ENCODE measurements at regions not wholly inside any gene's neighbourhood (a gene's known extent, or its start where the extent isn't known, plus 50 kb on each side); places are given as distances from the start of the nearest gene placed in this dataset.
A peak's percentile ranks its signal among the peaks of the same experiment; 100 is the strongest.

- FAIRE-seq (no peak), DNase-seq (ENCODE audit: insufficient read length, low spot score) (no peak)
- TF ChIP-seq POLR2AphosphoS5 (IDR thresholded peaks at IDR 0.05; ENCODE audit: low read depth, low read length): no peak
- no peak for TF ChIP-seq POLR2A (IDR thresholded peaks at IDR 0.05; ENCODE audit: low read depth, low read length)
- TF ChIP-seq POU2F2 (IDR thresholded peaks at IDR 0.05; ENCODE audit: low read depth, low read length): no peak
- TF ChIP-seq SPI1 (IDR thresholded peaks at IDR 0.05; ENCODE audit: low read depth, low read length): no peak
- no peak for TF ChIP-seq PAX5 (IDR thresholded peaks at IDR 0.05; ENCODE audit: insufficient read depth, low read length, severe bottlenecking)
- TF ChIP-seq TAF1 (IDR thresholded peaks at IDR 0.05; ENCODE audit: low read depth, low read length): no peak
Observed at GRCh38 chr3:34207806-34208205, 409.4 kb downstream of the PDCD6IP start.

DNA sequence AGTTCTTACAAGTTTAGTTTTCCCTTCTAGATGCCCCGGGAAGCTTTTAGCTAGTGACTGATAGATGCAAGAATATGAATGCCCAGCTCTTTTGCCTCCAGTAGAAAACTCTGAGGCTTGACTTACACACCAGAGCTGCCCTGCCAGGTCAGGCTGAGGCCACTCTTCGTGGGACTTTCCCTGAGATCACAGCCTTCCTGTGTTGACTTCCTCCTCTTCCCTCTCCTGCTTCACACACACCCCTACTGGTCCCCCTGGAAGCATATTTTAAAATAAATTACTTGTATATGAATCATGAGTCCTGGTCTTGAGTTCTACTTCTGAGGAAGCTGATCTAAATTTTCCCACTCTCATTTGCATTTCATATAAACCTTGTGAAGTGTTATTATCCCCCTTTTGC, 413.7 kb downstream of the PDCD6IP start:
- FAIRE-seq: no peak
- TF ChIP-seq POLR2A (IDR thresholded peaks at IDR 0.05; ENCODE audit: low read depth, low read length) (no peak), POLR2AphosphoS5 (IDR thresholded peaks at IDR 0.05; ENCODE audit: low read depth, low read length) (no peak), POU2F2 (IDR thresholded peaks at IDR 0.05; ENCODE audit: low read depth, low read length) (no peak), SPI1 (IDR thresholded peaks at IDR 0.05; ENCODE audit: low read depth, low read length) (no peak), TAF1 (IDR thresholded peaks at IDR 0.05; ENCODE audit: low read depth, low read length) (no peak), PAX5 (IDR thresholded peaks at IDR 0.05; ENCODE audit: insufficient read depth, low read length, severe bottlenecking) (no peak)
- no peak for DNase-seq (ENCODE audit: insufficient read length, low spot score)

- TF ChIP-seq TAF1 (IDR thresholded peaks at IDR 0.05; ENCODE audit: low read depth, low read length) (no peak), POLR2A (IDR thresholded peaks at IDR 0.05; ENCODE audit: low read depth, low read length) (no peak), PAX5 (IDR thresholded peaks at IDR 0.05; ENCODE audit: insufficient read depth, low read length, severe bottlenecking) (no peak), SPI1 (IDR thresholded peaks at IDR 0.05; ENCODE audit: low read depth, low read length) (no peak), POU2F2 (IDR thresholded peaks at IDR 0.05; ENCODE audit: low read depth, low read length) (no peak), POLR2AphosphoS5 (IDR thresholded peaks at IDR 0.05; ENCODE audit: low read depth, low read length) (no peak)
- DNase-seq (ENCODE audit: insufficient read length, low spot score): no peak
- FAIRE-seq: no peak
Observed at GRCh38 chr3:34212656-34213055, 414.2 kb downstream of the PDCD6IP start.

DNA sequence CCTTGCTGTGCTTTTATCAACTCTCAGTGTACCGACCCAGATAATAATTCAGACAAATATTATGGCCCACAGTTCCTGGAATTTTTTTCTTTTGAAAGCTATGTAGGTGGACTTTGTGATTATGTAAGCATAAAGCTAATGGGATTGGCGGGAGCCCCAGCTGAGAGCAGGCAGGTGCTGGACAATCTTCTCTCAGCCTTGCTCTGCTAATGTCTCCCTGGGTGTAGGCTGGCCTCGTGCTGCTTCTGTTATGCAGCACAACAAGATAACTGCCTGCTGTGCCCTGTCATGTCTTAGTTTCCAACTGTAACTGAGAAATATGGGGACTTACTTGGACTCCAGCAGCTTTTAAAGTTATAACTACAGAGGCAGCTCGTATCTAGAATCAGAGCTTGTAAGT, 415.0 kb downstream of the PDCD6IP start:
- DNase-seq (ENCODE audit: insufficient read length, low spot score) (no peak), FAIRE-seq (no peak)
- no peak for TF ChIP-seq POLR2AphosphoS5 (IDR thresholded peaks at IDR 0.05; ENCODE audit: low read depth, low read length)
- TF ChIP-seq POU2F2 (IDR thresholded peaks at IDR 0.05; ENCODE audit: low read depth, low read length): no peak
- no peak for TF ChIP-seq POLR2A (IDR thresholded peaks at IDR 0.05; ENCODE audit: low read depth, low read length)
- no peak for TF ChIP-seq PAX5 (IDR thresholded peaks at IDR 0.05; ENCODE audit: insufficient read depth, low read length, severe bottlenecking)
- no peak for TF ChIP-seq TAF1 (IDR thresholded peaks at IDR 0.05; ENCODE audit: low read depth, low read length)
- no peak for TF ChIP-seq SPI1 (IDR thresholded peaks at IDR 0.05; ENCODE audit: low read depth, low read length)

- TF ChIP-seq POU2F2 (IDR thresholded peaks at IDR 0.05; ENCODE audit: low read depth, low read length) (no peak), SPI1 (IDR thresholded peaks at IDR 0.05; ENCODE audit: low read depth, low read length) (no peak), POLR2AphosphoS5 (IDR thresholded peaks at IDR 0.05; ENCODE audit: low read depth, low read length) (no peak), TAF1 (IDR thresholded peaks at IDR 0.05; ENCODE audit: low read depth, low read length) (no peak), POLR2A (IDR thresholded peaks at IDR 0.05; ENCODE audit: low read depth, low read length) (no peak), PAX5 (IDR thresholded peaks at IDR 0.05; ENCODE audit: insufficient read depth, low read length, severe bottlenecking) (no peak)
- FAIRE-seq: no peak
- DNase-seq (ENCODE audit: insufficient read length, low spot score): no peak
Observed at GRCh38 chr3:34216711-34217335, 418.4 kb downstream of the PDCD6IP start.

GRCh38 chr3:34218706-34219385, 420.4 kb downstream of the PDCD6IP start:
- peak; percentile 60 for FAIRE-seq
- DNase-seq (ENCODE audit: insufficient read length, low spot score): no peak
- TF ChIP-seq PAX5 (IDR thresholded peaks at IDR 0.05; ENCODE audit: insufficient read depth, low read length, severe bottlenecking) (no peak), POLR2AphosphoS5 (IDR thresholded peaks at IDR 0.05; ENCODE audit: low read depth, low read length) (no peak), POU2F2 (IDR thresholded peaks at IDR 0.05; ENCODE audit: low read depth, low read length) (no peak), SPI1 (IDR thresholded peaks at IDR 0.05; ENCODE audit: low read depth, low read length) (no peak), POLR2A (IDR thresholded peaks at IDR 0.05; ENCODE audit: low read depth, low read length) (no peak), TAF1 (IDR thresholded peaks at IDR 0.05; ENCODE audit: low read depth, low read length) (no peak)

DNA sequence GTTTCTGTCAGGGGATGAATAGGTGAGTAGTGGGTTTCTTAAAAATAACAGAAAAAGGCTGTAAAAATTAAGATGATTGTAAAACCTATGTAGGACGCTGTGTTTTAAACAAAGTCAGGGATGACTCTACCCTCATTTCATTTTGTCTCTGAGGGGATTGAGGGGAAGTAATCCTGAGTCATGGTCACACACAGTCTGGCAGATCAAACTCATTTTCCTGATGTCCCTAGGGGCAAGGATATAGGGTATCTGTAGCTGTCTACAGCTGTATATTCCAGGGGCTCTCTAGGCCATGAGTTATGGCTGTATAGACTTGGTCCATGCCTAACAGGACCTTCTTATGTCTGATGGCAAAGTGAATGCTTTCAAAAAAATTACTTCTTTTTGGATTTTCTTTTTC, 421.1 kb downstream of the PDCD6IP start:
- no peak for FAIRE-seq
- DNase-seq (ENCODE audit: insufficient read length, low spot score): no peak
- no peak for TF ChIP-seq SPI1 (IDR thresholded peaks at IDR 0.05; ENCODE audit: low read depth, low read length)

DNA sequence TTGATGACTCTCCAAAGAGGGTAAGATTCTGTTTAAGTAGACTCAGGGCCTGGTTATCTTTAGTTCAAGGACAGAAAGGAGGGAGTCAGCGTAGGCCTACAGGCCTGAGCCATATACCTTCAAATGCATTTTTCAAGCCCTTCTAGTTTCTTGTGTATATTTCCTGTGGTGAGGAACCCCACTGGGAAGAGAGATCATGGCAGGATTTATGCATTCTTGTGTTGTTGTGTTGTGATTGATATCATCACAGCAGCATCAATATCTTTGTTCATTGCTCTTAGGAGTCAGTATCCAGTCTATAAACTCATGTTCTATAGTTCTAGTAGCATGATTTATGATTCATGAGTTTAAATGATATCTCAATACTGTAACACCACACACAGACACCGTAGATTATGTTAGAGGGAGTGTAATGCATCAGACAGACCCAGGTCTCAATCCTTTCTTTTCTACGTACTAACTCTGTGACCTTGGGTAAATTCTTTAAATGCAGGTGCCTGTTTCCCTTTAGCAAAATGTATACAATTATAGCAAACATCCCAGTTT, 427.5 kb downstream of the PDCD6IP start:
- TF ChIP-seq SPI1 (IDR thresholded peaks at IDR 0.05; ENCODE audit: low read depth, low read length): no peak
- TF ChIP-seq POLR2AphosphoS5 (IDR thresholded peaks at IDR 0.05; ENCODE audit: low read depth, low read length): no peak
- TF ChIP-seq TAF1 (IDR thresholded peaks at IDR 0.05; ENCODE audit: low read depth, low read length): no peak
- no peak for TF ChIP-seq POU2F2 (IDR thresholded peaks at IDR 0.05; ENCODE audit: low read depth, low read length)
- FAIRE-seq (peak; percentile 20), DNase-seq (ENCODE audit: insufficient read length, low spot score) (no peak)

DNA sequence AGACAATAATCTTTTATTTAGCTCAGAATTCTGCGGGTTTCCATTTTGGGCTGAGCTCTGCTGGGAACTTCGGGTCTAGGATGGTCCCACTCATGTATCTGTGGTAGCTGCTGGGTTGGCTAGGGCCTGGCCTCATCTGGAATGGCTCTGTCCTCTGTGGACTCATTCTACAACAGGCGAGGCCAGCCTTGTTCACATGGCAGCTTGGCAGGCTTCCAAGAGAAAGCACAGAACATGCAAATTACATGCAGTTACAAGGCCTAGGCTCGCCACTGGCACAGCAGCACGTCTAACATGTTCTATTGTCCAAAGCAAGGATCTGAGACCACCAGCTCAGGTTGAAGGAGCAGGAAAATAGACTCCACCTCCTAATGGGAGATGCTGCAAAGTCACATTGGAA, 431.4 kb downstream of the PDCD6IP start:
- no peak for DNase-seq (ENCODE audit: insufficient read length, low spot score)
- TF ChIP-seq POU2F2 (IDR thresholded peaks at IDR 0.05; ENCODE audit: low read depth, low read length) (no peak), PAX5 (IDR thresholded peaks at IDR 0.05; ENCODE audit: insufficient read depth, low read length, severe bottlenecking) (no peak), POLR2A (IDR thresholded peaks at IDR 0.05; ENCODE audit: low read depth, low read length) (no peak), POLR2AphosphoS5 (IDR thresholded peaks at IDR 0.05; ENCODE audit: low read depth, low read length) (no peak), TAF1 (IDR thresholded peaks at IDR 0.05; ENCODE audit: low read depth, low read length) (no peak), SPI1 (IDR thresholded peaks at IDR 0.05; ENCODE audit: low read depth, low read length) (no peak)
- FAIRE-seq: no peak
